Brain microvascular endothelial cell (primary cell): ENCODE measurements at regions not wholly inside any gene's neighbourhood (a gene's known extent, or its start where the extent isn't known, plus 50 kb on each side); places are given as distances from the start of the nearest gene placed in this dataset.

ENCODE experiments used
- DNase-seq: peaks from one replicate; pipeline ENCODE4 v3.0.0-alpha.2; 2020
- H3K27ac ChIP-seq: fragments of 250-450 bp; sonication (Bioruptor Pico); 2 replicates; pipeline ENCODE4 v1.5.1; 2020; ENCODE audit warnings: mild to moderate bottlenecking, moderate library complexity
- H3K27me3 ChIP-seq: fragments of 250-450 bp; sonication (Bioruptor Pico); replicated peaks from 2 replicates; pipeline ENCODE4 v1.5.1; 2020; ENCODE audit warnings: mild to moderate bottlenecking
- H3K36me3 ChIP-seq: fragments of 250-450 bp; sonication (Bioruptor Pico); replicated peaks from 2 replicates; pipeline ENCODE4 v1.5.1; 2020; ENCODE audit warnings: mild to moderate bottlenecking
- H3K4me3 ChIP-seq: 2 replicates; pipeline ENCODE4 v1.5.1; 2011; ENCODE audit warnings: low read depth, mild to moderate bottlenecking, control low read depth, low read length, moderate library complexity
- in situ Hi-C: cut with HindIII; loops from 2 replicates; pipeline ENCODE4 v1.10.0; 2017; ENCODE audit warnings: low sequenced_read_pairs, low pct_ligation_motif_present
- TF ChIP-seq, protein P1 (sequence below): IDR thresholded peaks from 2 replicates; pipeline ENCODE4 v1.5.1; 2011; ENCODE audit warnings: low read depth, mild to moderate bottlenecking, moderate library complexity, low read length, control low read depth, inconsistent platforms; ENCODE audit errors: missing control alignments

DNA sequence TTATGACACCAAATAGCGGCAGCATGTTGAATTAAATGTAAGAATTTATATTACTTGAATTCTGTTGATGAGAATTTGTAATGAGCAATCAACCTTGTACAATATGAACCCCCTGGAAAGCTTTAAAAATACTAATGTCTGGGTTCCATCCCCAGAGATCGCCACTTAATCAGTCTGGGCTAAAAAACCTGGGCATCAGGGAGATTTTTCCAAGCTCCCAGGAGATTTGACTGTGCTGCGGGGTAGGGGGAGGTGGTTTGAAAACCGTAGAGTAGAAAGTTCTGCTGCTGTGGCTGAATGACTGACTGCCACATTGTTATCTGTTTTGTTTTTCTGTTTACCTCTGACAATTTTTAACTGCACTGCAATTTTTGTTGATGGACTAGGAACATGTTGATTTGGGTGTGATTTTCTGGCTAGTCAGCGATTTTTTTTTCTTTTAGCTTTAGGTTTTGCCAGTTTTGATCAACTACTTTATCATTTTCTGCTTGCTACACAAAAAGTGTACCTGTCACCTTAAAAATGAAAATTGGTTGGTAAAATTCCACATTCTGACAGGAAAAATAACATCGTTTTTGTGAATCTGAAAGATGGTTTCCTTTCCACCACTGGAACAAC lies 79.3 kb downstream of the PCTP start:
- no peaks in the 10 kb centered on the region for H3K36me3 ChIP-seq
- H3K27me3 ChIP-seq = no peaks in the 10 kb centered on the region
- no peak overlapping the region for H3K4me3 ChIP-seq
- TF ChIP-seq, protein P1, sequence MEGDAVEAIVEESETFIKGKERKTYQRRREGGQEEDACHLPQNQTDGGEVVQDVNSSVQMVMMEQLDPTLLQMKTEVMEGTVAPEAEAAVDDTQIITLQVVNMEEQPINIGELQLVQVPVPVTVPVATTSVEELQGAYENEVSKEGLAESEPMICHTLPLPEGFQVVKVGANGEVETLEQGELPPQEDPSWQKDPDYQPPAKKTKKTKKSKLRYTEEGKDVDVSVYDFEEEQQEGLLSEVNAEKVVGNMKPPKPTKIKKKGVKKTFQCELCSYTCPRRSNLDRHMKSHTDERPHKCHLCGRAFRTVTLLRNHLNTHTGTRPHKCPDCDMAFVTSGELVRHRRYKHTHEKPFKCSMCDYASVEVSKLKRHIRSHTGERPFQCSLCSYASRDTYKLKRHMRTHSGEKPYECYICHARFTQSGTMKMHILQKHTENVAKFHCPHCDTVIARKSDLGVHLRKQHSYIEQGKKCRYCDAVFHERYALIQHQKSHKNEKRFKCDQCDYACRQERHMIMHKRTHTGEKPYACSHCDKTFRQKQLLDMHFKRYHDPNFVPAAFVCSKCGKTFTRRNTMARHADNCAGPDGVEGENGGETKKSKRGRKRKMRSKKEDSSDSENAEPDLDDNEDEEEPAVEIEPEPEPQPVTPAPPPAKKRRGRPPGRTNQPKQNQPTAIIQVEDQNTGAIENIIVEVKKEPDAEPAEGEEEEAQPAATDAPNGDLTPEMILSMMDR = no peak
- H3K27ac ChIP-seq = no peak overlapping the region
- DNase-seq = no peak
- in situ Hi-C loops = no loop called here

- no peak overlapping the region for H3K27ac ChIP-seq
- no peak for DNase-seq
Observed at GRCh38 chr17:55830699-55831471, 80.0 kb downstream of the PCTP start.

DNA sequence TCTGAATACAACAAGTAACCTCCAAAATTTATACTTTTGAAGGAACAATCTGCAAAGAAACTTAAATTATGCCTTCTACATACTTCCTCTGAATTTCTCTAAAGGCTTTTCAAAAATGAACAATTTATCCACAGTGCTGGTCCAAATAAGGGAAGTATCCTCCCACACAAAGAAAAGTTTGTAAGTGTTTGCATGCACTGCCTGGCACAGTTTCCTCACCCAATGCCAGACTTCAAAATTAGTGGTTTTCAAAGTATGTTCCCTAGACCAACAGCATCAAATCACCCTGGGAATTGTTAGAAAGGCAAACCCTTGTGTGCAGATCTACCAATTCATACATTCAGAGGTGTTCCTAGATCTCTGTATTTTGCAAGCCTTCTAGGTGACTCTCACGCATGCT lies 82.5 kb downstream of the PCTP start:
- DNase-seq = no peak
- Histone ChIP-seq H3K27me3 (no peaks in the 10 kb centered on the region), H3K4me3 (no peak overlapping the region), H3K36me3 (no peaks in the 10 kb centered on the region), H3K27ac (no peak overlapping the region)
- in situ Hi-C loops = no loop called here
- TF ChIP-seq, protein P1 = no peak

More at GRCh38 chr17:55830699-55831471, 80.0 kb downstream of the PCTP start:
- Histone ChIP-seq H3K4me3 (no peak overlapping the region), H3K27me3 (no peaks in the 10 kb centered on the region), H3K36me3 (no peaks in the 10 kb centered on the region)
- in situ Hi-C loops = no loop called here
- TF ChIP-seq, protein P1 = no peak

- in situ Hi-C loops = no loop called here
- no peaks in the 10 kb centered on the region for H3K36me3 ChIP-seq
- no peaks in the 10 kb centered on the region for H3K27me3 ChIP-seq
- no peak overlapping the region for H3K27ac ChIP-seq
- TF ChIP-seq, protein P1 = no peak
- DNase-seq = no peak
- no peak overlapping the region for H3K4me3 ChIP-seq
Observed at GRCh38 chr17:55842405-55843158, 91.7 kb downstream of the PCTP start.

- in situ Hi-C loops = no loop called here
Observed at GRCh38 chr17:55843785-55844184, 92.9 kb downstream of the PCTP start.

More at GRCh38 chr17:55843785-55844184, 92.9 kb downstream of the PCTP start:
- no peak for DNase-seq
- TF ChIP-seq, protein P1 = no peak
- H3K4me3 ChIP-seq = no peak overlapping the region
- H3K27me3 ChIP-seq = no peaks in the 10 kb centered on the region
- no peaks in the 10 kb centered on the region for H3K36me3 ChIP-seq
- H3K27ac ChIP-seq = no peak overlapping the region
